Fibroblast of lung (primary cell): ENCODE measurements at regions not wholly inside any gene's neighbourhood (a gene's known extent, or its start where the extent isn't known, plus 50 kb on each side); places are given as distances from the start of the nearest gene placed in this dataset.

Experiments used
- EZH2 ChIP-seq: IDR thresholded peaks from 2 replicates; pipeline ENCODE4 v1.5.1; 2012; ENCODE audit warnings: low read length, control low read depth, mild to moderate bottlenecking; ENCODE audit errors: missing control alignments
- TF ChIP-seq, protein P1 (sequence below), 2 donors: IDR thresholded peaks in 1 of 2; conservative IDR thresholded peaks in 1 of 2; 1 replicate in 1 of 2; 2 replicates in 1 of 2; pipeline ENCODE4 v1.5.1; 2011 to 2012; ENCODE audit warnings: low read length in 2 of 2, control low read depth in 1 of 2, inconsistent platforms in 1 of 2, low read depth in 1 of 2, mild to moderate bottlenecking in 1 of 2

DNA sequence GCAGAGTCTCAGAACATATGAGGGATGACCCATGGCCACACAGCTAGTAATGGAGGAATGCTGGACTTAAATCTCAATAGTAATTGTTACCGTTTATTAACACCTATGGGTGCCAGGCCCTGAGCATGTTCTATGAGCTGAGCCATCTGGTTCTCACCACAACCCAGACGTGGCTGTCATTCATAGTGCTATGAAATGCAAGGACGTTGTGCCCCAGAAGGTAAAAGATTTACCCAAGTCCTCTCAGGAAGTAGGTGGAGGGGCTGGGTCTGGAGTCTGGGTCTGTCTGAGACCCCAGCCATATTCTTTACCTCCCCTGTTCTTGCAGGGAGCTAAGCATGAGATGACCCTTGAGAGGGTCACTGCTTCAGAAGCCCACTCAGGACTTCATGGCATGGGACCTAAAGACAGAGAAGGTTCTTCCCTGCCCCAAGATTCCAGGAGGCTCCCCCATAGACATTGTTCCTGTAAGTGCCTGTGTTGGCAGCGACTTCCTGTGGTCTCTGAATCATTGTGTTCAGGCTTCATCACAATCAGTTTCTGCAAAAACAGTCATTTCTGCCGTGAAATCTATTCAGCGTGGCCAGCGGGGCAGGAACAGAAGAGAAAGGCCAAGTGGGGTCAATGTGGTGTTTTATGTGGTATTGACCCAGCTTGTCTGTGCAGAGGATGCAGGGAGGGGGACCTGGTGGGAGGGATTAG lies 475.4 kb downstream of the PTPRU start:
- TF ChIP-seq, protein P1, sequence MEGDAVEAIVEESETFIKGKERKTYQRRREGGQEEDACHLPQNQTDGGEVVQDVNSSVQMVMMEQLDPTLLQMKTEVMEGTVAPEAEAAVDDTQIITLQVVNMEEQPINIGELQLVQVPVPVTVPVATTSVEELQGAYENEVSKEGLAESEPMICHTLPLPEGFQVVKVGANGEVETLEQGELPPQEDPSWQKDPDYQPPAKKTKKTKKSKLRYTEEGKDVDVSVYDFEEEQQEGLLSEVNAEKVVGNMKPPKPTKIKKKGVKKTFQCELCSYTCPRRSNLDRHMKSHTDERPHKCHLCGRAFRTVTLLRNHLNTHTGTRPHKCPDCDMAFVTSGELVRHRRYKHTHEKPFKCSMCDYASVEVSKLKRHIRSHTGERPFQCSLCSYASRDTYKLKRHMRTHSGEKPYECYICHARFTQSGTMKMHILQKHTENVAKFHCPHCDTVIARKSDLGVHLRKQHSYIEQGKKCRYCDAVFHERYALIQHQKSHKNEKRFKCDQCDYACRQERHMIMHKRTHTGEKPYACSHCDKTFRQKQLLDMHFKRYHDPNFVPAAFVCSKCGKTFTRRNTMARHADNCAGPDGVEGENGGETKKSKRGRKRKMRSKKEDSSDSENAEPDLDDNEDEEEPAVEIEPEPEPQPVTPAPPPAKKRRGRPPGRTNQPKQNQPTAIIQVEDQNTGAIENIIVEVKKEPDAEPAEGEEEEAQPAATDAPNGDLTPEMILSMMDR (conservative IDR thresholded peaks at IDR 0.05 in 1 of 2, IDR thresholded peaks at IDR 0.05 in 1 of 2; ENCODE audit: low read depth in 1 of 2, low read length in 2 of 2) = no peak
- no peak for TF ChIP-seq EZH2
